Sigmoid colon (tissue), 6 donors: ENCODE measurements at regions not wholly inside any gene's neighbourhood (a gene's known extent, or its start where the extent isn't known, plus 50 kb on each side); places are given as distances from the start of the nearest gene placed in this dataset.

Source experiments
- DNase-seq: peaks from one replicate; pipeline ENCODE4 v3.0.0-alpha.2; 2019
- H3K27ac ChIP-seq, 4 donors: fragments of 200-600 bp; sonication (generic); one replicate each; pipeline ENCODE4 v1.5.1; 2016 to 2019; ENCODE audit warnings: mild to moderate bottlenecking in 1 of 4
- H3K27me3 ChIP-seq, 3 donors: fragments of 200-600 bp; sonication (generic); one replicate each; pipeline ENCODE4 v1.5.1; 2019; ENCODE audit warnings: mild to moderate bottlenecking in 1 of 3
- H3K36me3 ChIP-seq, 4 donors: fragments of 200-600 bp; sonication (generic); one replicate each; pipeline ENCODE4 v1.5.1; 2016 to 2019
- H3K4me1 ChIP-seq, 4 donors: fragments of 200-600 bp; sonication (generic); one replicate each; pipeline ENCODE4 v1.5.1; 2017 to 2019
- H3K4me3 ChIP-seq, 4 donors: fragments of 200-600 bp; sonication (generic); one replicate each; pipeline ENCODE4 v1.5.1; 2017 to 2019; ENCODE audit warnings: mild to moderate bottlenecking in 2 of 4, moderate library complexity in 1 of 4
- H3K9me3 ChIP-seq, 4 donors: fragments of 200-600 bp in 3 of 4; sonication (generic) in 3 of 4; one replicate each; pipeline versions ENCODE4 v1.5.1 to v1.6.1; 2013 to 2019
- EP300 ChIP-seq, 4 donors: sonication (generic); formaldehyde crosslinking; IDR thresholded peaks; one replicate each; pipeline ENCODE4 v1.6.1; 2017; ENCODE audit warnings: antibody characterized with exemption in 4 of 4
- POLR2A ChIP-seq, 2 donors: fragments of 450-650 bp; IDR thresholded peaks; one replicate each; pipeline ENCODE4 v1.6.1; 2016; ENCODE audit warnings: antibody characterized with exemption in 2 of 2, mild to moderate bottlenecking in 2 of 2, moderate library complexity in 2 of 2
- POLR2AphosphoS5 ChIP-seq, 4 donors: sonication (generic); formaldehyde crosslinking; IDR thresholded peaks; one replicate each; pipeline ENCODE4 v1.6.1; 2017; ENCODE audit warnings: antibody characterized with exemption in 4 of 4
- WGBS, 2 donors: extraction: QIAGEN DNeasy Blood & Tissue Kit; methylation state at CpG; one replicate each; pipeline ENCODE4 v1.1.7; 2013; 5-methylcytosine and 5-hydroxymethylcytosine counted together
- intact Hi-C: fragments of 100-400 bp; cut with DNase I; formaldehyde crosslinking; loops from one replicate; pipeline ENCODE4 v1.15.1; 2023
- TF ChIP-seq, protein P1 (sequence below), 4 experiments: fragments of 450-650 bp in 3 of 4; fragments of 200-600 bp in 1 of 4; IDR thresholded peaks; one replicate each; pipeline ENCODE4 v1.5.1; 2016 to 2019; ENCODE audit warnings: antibody characterized with exemption in 4 of 4, mild to moderate bottlenecking in 3 of 4, moderate library complexity in 2 of 4
- donor health status: healthy with polysubstance abuse.
- donor health status: healthy.

DNA sequence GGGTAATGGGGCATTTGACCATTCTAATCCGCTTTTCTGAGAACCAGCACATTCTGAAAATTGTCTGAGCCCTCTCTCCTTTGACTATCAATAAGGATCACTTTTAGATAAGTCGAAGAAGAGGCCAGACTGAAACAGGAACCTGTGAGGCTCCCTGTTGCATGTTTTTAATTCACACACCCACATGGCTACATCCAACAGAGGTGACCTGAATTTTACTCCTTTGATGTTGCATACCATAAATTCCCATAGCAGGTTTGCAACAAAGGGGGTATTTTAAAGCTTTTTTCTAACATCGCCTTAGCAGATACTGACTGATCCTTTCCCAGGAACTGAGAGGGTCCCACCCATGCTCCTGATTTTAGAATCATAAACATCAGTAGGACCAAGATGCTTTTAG, 450.8 kb downstream of the USP25 start:
- intact Hi-C loops: no loop called here
- 65 to 70% methylated on average over 3 of the region's 3 CpGs for WGBS, 2 donors
- no peak for TF ChIP-seq POLR2A (IDR thresholded peaks at IDR 0.05)
- TF ChIP-seq, protein P1, sequence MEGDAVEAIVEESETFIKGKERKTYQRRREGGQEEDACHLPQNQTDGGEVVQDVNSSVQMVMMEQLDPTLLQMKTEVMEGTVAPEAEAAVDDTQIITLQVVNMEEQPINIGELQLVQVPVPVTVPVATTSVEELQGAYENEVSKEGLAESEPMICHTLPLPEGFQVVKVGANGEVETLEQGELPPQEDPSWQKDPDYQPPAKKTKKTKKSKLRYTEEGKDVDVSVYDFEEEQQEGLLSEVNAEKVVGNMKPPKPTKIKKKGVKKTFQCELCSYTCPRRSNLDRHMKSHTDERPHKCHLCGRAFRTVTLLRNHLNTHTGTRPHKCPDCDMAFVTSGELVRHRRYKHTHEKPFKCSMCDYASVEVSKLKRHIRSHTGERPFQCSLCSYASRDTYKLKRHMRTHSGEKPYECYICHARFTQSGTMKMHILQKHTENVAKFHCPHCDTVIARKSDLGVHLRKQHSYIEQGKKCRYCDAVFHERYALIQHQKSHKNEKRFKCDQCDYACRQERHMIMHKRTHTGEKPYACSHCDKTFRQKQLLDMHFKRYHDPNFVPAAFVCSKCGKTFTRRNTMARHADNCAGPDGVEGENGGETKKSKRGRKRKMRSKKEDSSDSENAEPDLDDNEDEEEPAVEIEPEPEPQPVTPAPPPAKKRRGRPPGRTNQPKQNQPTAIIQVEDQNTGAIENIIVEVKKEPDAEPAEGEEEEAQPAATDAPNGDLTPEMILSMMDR (IDR thresholded peaks at IDR 0.05): no peak
- no peak for TF ChIP-seq POLR2AphosphoS5 (IDR thresholded peaks at IDR 0.05)
- no peak for TF ChIP-seq EP300 (IDR thresholded peaks at IDR 0.05)
- Histone ChIP-seq H3K9me3 (no peaks in the 10 kb centered on the region), H3K4me3 (no peak overlapping the region), H3K4me1 (peaks cover 0 to 9% (median 1%) of the 10 kb centered on the region in 4 donors), H3K36me3 (no peaks in the 10 kb centered on the region), H3K27me3 (no peaks in the 10 kb centered on the region), H3K27ac (peak overlapping the region in 3 of 4 donors; percentile 3 to 11 (median 10))
- no peak for DNase-seq

DNA sequence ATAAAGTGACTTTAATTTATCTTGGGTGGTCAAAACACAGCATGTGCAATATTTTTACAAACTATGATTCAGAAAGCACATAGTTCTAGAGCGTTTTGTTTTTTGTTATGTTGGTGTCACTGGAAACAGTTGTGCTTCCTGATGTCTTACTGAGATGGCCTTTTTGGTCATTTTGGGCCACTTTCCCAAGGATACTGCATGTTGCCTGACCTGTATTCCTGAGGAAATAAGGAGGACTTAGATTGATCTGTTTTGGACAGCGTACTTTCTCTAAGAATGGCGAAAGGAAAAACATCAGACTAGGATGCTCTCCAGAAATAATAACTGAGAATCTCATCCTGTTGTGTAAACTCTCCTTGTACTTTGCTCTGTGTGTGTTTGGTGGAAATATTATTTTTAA, 451.2 kb downstream of the USP25 start:
- peak overlapping the region in 3 of 4 donors; percentile 3 to 11 (median 10) for H3K27ac ChIP-seq
- intact Hi-C loops: no loop called here
- H3K36me3 ChIP-seq: no peaks in the 10 kb centered on the region
- no peaks in the 10 kb centered on the region for H3K9me3 ChIP-seq
- H3K4me1 ChIP-seq: peaks cover 0 to 9% (median 5%) of the 10 kb centered on the region in 4 donors
- TF ChIP-seq, protein P1 (IDR thresholded peaks at IDR 0.05): no peak
- TF ChIP-seq POLR2AphosphoS5 (IDR thresholded peaks at IDR 0.05): peak in 1 of 4 donors; percentile 20
- no peaks in the 10 kb centered on the region for H3K27me3 ChIP-seq
- no peak for DNase-seq
- H3K4me3 ChIP-seq: no peak overlapping the region
- 82 to 86% methylated on average over 3 of the region's 3 CpGs for WGBS, 2 donors

DNA sequence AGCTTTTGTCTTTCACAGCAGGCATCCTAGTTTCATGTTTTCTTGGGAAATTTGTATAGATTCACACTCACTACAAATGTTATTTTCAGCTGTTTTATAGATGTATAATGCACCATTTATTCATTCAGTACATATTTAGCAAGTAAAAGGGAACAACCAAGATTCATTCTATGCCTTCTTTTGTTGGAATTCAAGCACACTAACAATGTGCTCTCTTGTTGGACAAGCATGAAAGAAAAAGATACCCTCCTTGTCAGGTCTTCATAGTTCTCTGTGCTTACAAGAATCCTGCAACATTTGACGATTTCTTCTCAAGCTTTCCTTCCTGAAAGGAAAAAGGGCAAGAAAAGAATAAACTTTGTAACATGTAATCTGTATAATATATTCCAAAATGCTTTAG, 456.0 kb downstream of the USP25 start:
- Histone ChIP-seq H3K4me1 (peaks cover 0 to 18% (median 12%) of the 10 kb centered on the region in 4 donors), H3K36me3 (no peaks in the 10 kb centered on the region), H3K9me3 (no peaks in the 10 kb centered on the region), H3K27ac (no peak overlapping the region), H3K4me3 (no peak overlapping the region), H3K27me3 (no peaks in the 10 kb centered on the region)
- TF ChIP-seq, protein P1 (IDR thresholded peaks at IDR 0.05): no peak
- TF ChIP-seq POLR2AphosphoS5 (IDR thresholded peaks at IDR 0.05) (no peak), EP300 (IDR thresholded peaks at IDR 0.05) (no peak), POLR2A (IDR thresholded peaks at IDR 0.05) (no peak)
- no peak for DNase-seq
- intact Hi-C loops: no loop called here
- WGBS, 2 donors: 58 to 64% methylated on average over 1 of the region's 1 CpG

DNA sequence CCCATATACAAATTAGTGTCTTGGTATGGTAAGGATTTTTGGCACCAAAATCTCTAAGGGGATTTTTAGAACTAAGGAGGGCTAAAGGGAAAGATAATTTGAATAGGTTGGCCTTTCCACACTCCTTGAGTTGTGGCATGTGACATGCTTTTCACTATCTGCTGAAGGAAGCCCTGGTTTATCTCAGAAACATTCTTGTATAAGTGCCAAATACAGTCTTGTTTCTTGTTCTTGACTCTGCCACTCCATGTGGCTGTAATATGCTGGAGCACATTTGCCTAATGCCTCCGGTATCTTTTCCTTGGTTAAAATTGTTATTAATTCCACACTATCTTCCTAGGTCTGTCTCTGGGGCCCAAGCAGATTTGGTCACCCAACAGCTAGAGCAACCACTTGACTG, 457.0 kb downstream of the USP25 start:
- H3K4me1 ChIP-seq: peaks cover 0 to 18% (median 12%) of the 10 kb centered on the region in 4 donors
- peak overlapping the region in 1 of 4 donors; percentile 6 for H3K27ac ChIP-seq
- H3K9me3 ChIP-seq: no peaks in the 10 kb centered on the region
- WGBS, 2 donors: 72 to 89% methylated on average over 1 of the region's 1 CpG
- intact Hi-C loops: no loop called here
- TF ChIP-seq, protein P1 (IDR thresholded peaks at IDR 0.05): no peak
- TF ChIP-seq POLR2AphosphoS5 (IDR thresholded peaks at IDR 0.05): peak in 2 of 4 donors; percentile 46 to 57
- no peaks in the 10 kb centered on the region for H3K36me3 ChIP-seq
- DNase-seq: no peak
- no peaks in the 10 kb centered on the region for H3K27me3 ChIP-seq
- H3K4me3 ChIP-seq: no peak overlapping the region

DNA sequence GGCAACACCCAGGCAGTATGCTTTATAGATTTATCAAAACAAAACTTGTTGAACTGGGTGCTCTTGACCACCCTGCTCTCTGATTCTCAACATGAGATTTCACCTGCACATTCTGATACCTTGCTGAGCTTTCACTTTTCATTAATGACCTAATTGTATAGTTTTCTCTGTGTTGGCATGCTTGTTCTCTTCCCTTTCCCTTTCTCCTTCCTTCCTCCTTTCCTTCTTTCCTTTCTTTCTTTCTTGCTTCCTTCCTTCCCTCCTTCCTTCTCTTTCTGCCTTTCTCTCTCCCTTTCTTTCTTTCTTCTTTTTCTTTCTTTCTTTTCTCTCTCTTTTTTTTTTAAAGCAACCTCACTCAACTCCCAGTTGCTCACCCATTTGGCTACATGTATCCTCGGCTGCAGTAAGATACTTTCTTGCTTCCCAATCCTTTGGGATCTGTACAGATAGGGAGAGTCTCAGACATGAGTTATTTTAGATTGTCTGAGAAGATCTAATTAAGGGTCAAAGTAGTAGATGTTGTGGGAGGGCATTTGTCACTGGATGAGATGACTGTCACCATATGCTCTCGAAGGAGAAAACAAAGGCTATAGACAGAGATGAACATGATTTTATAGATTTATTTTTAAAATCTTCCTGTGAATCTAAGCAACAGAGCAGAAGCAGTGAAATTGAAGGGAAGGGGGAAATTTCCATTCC, 458.0 kb downstream of the USP25 start:
- H3K4me3 ChIP-seq: no peak overlapping the region
- no peaks in the 10 kb centered on the region for H3K27me3 ChIP-seq
- H3K27ac ChIP-seq: no peak overlapping the region
- DNase-seq: no peak
- H3K9me3 ChIP-seq: no peaks in the 10 kb centered on the region
- peaks cover 0 to 18% (median 12%) of the 10 kb centered on the region in 4 donors for H3K4me1 ChIP-seq
- H3K36me3 ChIP-seq: no peaks in the 10 kb centered on the region
- TF ChIP-seq, protein P1 (IDR thresholded peaks at IDR 0.05): no peak
- TF ChIP-seq POLR2A (IDR thresholded peaks at IDR 0.05) (no peak), POLR2AphosphoS5 (IDR thresholded peaks at IDR 0.05) (no peak)
- intact Hi-C loops: no loop called here
- WGBS, 2 donors: 75 to 90% methylated on average over 2 of the region's 2 CpGs
